ENCODE measurements at regions not wholly inside any gene's neighbourhood (a gene's known extent, or its start where the extent isn't known, plus 50 kb on each side); places are given as distances from the start of the nearest gene placed in this dataset.

DNA sequence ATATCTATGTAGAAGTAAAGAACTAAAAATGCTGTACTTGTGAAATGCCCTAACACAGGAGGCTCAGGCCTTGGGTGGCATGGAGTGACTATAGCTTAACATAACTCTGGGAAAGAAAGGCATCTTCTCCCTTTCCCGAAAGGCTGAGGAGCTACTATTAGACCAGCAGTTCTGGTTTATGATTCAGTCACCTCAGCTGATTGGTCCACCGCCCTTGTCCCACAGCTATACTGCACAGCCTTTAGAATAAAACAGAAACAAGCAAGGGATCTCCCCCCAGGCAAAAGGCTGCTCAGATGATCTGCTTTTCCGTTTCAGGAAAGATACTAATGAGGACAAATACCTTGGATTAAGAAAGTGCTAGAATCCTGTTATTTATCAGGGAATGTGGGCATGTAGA lies 171.3 kb downstream of the SNCA start:
- DNase-seq (ENCODE audit: extremely low read depth in 1 of 4, low spot score in 3 of 4) (no peak), ATAC-seq (no peak), FAIRE-seq (no peak)
- H3K79me2 ChIP-seq (ENCODE audit: control insufficient read depth, insufficient read depth, low read length): no peaks in the 10 kb centered on the region
- POLR2A ChIA-PET: no interaction called here
- 0% methylated on average over 3 of the region's 3 CpGs for WGBS (ENCODE audit: insufficient coverage, low coverage, missing lambda C conversion rate)
- H3K4me2 ChIP-seq (ENCODE audit: insufficient read depth, low read length): no peak overlapping the region
- H2AFZ ChIP-seq (ENCODE audit: low read depth, low read length): no peak overlapping the region
- in situ Hi-C loops (cut with MboI) (no loop called here), intact Hi-C loops (cut with micrococcal nuclease) (no loop called here)
- H3K36me3 ChIP-seq (ENCODE audit: control insufficient read depth, insufficient read depth, low read length): no peaks in the 10 kb centered on the region
- H3K9ac ChIP-seq (ENCODE audit: insufficient read depth in 1 of 2, low read depth in 2 of 2, low read length in 2 of 2): no peak overlapping the region
- H3K27me3 ChIP-seq (ENCODE audit: control insufficient read depth in 2 of 2, insufficient read depth in 2 of 2, low read length in 2 of 2): no peaks in the 10 kb centered on the region
- H3K9me1 ChIP-seq (ENCODE audit: control insufficient read depth, insufficient read depth, low read length): no peaks in the 10 kb centered on the region
- no peaks in the 10 kb centered on the region for H3K9me3 ChIP-seq (replicated peaks; ENCODE audit: control insufficient read depth, insufficient read depth, low read depth, low read length)
- no peaks in the 10 kb centered on the region for H3K4me1 ChIP-seq (replicated peaks in 1 of 2; ENCODE audit: control insufficient read depth in 2 of 2, insufficient read depth in 2 of 2, low read length in 2 of 2)
- no TSS peak for BruUV-seq (replicated peaks)
- no peaks in the 10 kb centered on the region for H4K20me1 ChIP-seq (replicated peaks; ENCODE audit: control insufficient read depth, insufficient read depth, low read length)
- H3K4me3 ChIP-seq: no peak overlapping the region
- no peak overlapping the region for H3K27ac ChIP-seq (ENCODE audit: extremely low read depth, low read depth, low read length)
- TF ChIP-seq, protein P1, sequence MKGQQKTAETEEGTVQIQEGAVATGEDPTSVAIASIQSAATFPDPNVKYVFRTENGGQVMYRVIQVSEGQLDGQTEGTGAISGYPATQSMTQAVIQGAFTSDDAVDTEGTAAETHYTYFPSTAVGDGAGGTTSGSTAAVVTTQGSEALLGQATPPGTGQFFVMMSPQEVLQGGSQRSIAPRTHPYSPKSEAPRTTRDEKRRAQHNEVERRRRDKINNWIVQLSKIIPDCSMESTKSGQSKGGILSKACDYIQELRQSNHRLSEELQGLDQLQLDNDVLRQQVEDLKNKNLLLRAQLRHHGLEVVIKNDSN (CRISPR knock-in tag; IDR thresholded peaks at IDR 0.05): no peak
- TF ChIP-seq GABPB1 (CRISPR knock-in tag; IDR thresholded peaks at IDR 0.05): no peak
- no peak for TF ChIP-seq ZNF696 (CRISPR knock-in tag; conservative IDR thresholded peaks at IDR 0.05)
- TF ChIP-seq, protein P2, sequence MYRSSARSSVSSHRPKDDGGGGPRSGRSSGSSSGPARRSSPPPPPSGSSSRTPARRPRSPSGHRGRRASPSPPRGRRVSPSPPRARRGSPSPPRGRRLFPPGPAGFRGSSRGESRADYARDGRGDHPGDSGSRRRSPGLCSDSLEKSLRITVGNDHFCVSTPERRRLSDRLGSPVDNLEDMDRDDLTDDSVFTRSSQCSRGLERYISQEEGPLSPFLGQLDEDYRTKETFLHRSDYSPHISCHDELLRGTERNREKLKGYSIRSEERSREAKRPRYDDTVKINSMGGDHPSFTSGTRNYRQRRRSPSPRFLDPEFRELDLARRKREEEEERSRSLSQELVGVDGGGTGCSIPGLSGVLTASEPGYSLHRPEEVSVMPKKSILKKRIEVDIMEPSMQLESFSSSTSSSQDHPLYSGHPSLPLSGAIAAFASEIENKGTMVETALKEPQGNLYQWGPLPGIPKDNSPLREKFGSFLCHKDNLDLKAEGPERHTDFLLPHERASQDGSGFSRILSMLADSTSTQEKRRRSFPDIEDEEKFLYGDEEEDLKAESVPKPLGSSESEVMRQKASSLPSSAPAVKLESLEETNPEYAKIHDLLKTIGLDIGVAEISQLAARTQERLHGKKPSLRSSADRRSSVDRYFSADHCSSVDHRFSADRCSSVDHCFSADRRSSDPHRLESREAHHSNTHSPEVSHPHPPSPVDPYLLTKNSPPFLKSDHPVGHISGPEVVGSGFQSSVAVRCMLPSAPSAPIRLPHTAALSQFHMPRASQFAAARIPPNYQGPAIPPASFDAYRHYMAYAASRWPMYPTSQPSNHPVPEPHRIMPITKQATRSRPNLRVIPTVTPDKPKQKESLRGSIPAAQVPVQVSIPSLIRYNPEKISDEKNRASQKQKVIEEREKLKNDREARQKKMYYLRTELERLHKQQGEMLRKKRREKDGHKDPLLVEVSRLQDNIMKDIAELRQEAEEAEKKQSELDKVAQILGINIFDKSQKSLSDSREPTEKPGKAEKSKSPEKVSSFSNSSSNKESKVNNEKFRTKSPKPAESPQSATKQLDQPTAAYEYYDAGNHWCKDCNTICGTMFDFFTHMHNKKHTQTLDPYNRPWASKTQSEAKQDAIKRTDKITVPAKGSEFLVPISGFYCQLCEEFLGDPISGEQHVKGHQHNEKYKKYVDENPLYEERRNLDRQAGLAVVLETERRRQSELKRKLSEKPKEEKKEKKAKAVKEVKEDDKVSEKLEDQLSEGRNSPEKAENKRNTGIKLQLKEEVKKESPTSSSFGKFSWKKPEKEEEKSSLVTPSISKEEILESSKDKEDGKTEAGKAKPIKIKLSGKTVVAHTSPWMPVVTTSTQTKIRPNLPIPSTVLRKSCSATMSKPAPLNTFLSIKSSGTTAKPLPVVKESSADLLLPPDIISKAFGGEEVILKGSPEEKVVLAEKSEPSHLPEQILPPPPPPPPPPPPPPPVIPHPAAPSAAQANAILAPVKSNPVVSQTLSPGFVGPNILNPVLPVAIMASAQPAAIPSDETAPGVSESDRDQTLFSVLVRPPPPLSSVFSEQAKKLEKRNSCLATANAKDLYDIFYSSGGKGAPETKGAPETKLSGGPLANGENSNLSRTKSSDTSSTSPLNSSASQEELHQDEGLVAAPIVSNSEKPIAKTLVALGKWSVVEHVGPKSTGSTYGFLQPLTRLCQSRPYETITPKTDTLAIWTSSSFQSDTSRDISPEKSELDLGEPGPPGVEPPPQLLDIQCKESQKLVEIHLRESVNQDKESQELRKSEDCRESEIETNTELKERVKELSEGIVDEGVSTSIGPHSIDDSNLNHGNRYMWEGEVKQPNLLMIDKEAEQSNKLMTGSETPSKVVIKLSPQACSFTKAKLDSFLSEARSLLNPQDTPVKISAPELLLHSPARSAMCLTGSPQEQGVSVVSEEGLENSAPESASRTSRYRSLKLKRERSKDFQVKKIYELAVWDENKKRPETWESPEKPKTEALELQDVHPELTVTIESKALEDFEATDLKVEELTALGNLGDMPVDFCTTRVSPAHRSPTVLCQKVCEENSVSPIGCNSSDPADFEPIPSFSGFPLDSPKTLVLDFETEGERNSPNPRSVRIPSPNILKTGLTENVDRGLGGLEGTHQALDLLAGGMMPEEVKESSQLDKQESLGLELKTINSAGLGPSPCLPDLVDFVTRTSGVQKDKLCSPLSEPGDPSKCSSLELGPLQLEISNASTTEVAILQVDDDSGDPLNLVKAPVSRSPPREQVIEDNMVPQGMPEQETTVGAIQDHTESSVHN (IDR thresholded peaks at IDR 0.05; ENCODE audit: borderline replicate concordance in 1 of 2, low read depth in 1 of 2): no peak
- CTCF ChIA-PET (ENCODE audit: low intra/inter-chr PET ratio): no interaction called here
